ENCODE measurements at regions not wholly inside any gene's neighbourhood (a gene's known extent, or its start where the extent isn't known, plus 50 kb on each side); places are given as distances from the start of the nearest gene placed in this dataset.

GRCh38 chr21:35458405-35458804 lies 409.3 kb upstream of the RUNX1 start:
- Mint-ChIP-seq H3K36me3 (ENCODE audit: insufficient read depth in 1 of 3, low read depth in 3 of 3) (peaks cover 0 to 6% (median 0%) of the 10 kb centered on the region in 3 experiments; a peak in 2 of 7 replicates), H3K4me1 (peaks cover 18 to 21% of the 10 kb centered on the region in 2 experiments), H3K27ac (no peak overlapping the region), H3K4me3 (no peak overlapping the region), H3K9me3 (peaks cover 0 to 3% of the 10 kb centered on the region in 2 experiments; a peak in 2 of 5 replicates), H3K27me3 (ENCODE audit: low read depth) (no peaks in the 10 kb centered on the region)
- no peak overlapping the region for H3K4me2 ChIP-seq (ENCODE audit: insufficient read depth, insufficient read length, low read length)
- no peaks in the 10 kb centered on the region for H3K79me2 ChIP-seq (ENCODE audit: insufficient read depth, low read length)
- no peak overlapping the region for H2BK120ac ChIP-seq (ENCODE audit: low read depth, low read length, poor library complexity, severe bottlenecking)
- no peak for DNase-seq
- no peak overlapping the region for H3K18ac ChIP-seq (ENCODE audit: insufficient read length, low read depth, low read length)
- no peak overlapping the region for H4K8ac ChIP-seq (replicated peaks; ENCODE audit: insufficient read length, low read depth, low read length)
- H2BK12ac ChIP-seq (ENCODE audit: insufficient read length, low read depth, low read length): no peak overlapping the region
- no peaks in the 10 kb centered on the region for H4K20me1 ChIP-seq (ENCODE audit: control insufficient read depth, insufficient read depth, insufficient read length)
- no peak overlapping the region for H2AFZ ChIP-seq (ENCODE audit: low read length)
- H3K79me1 ChIP-seq (ENCODE audit: insufficient read depth, low read depth, low read length, poor library complexity, severe bottlenecking): no peaks in the 10 kb centered on the region
- no peak overlapping the region for H2BK20ac ChIP-seq (ENCODE audit: low read depth, low read length, poor library complexity, severe bottlenecking)
- H3K14ac ChIP-seq (ENCODE audit: insufficient read depth, low read length): no peak overlapping the region
- H3K9ac ChIP-seq (ENCODE audit: extremely low read depth, insufficient read length, low read length): no peak overlapping the region
- TF ChIP-seq CTCF (conservative IDR thresholded peaks at IDR 0.05): no peak
- no peak overlapping the region for H4K5ac ChIP-seq (ENCODE audit: insufficient read length, low read depth, low read length)
- H3K27ac ChIP-seq (ENCODE audit: insufficient read length, low read depth, low read length): no peak overlapping the region
- no peaks in the 10 kb centered on the region for H3K9me3 ChIP-seq (ENCODE audit: control insufficient read depth, low read depth, low read length)
- H2AK5ac ChIP-seq (ENCODE audit: insufficient read length, low read length): no peak overlapping the region
- H2BK15ac ChIP-seq (ENCODE audit: low read depth, low read length): no peak overlapping the region
- no peak overlapping the region for H3K4ac ChIP-seq (ENCODE audit: low read depth, low read length)
- no peak overlapping the region for H3K56ac ChIP-seq (ENCODE audit: insufficient read length, low read depth, low read length)
- H3K23ac ChIP-seq (ENCODE audit: insufficient read length, low read depth, low read length): no peak overlapping the region
- no peak overlapping the region for H3T11ph ChIP-seq (ENCODE audit: low read length)
- H3K27me3 ChIP-seq (ENCODE audit: insufficient read depth, low read length): no peaks in the 10 kb centered on the region
- no peaks in the 10 kb centered on the region for H3K23me2 ChIP-seq (ENCODE audit: insufficient read length, low read depth, low read length, poor library complexity, severe bottlenecking)
- H2BK5ac ChIP-seq (ENCODE audit: insufficient read length, low read length): no peak overlapping the region
- H3K4me1 ChIP-seq (ENCODE audit: insufficient read depth, low read length): no peaks in the 10 kb centered on the region; the same call in 1 of the 2 replicates
- no peak overlapping the region for H4K91ac ChIP-seq (ENCODE audit: insufficient read length, low read depth, low read length)
- WGBS (ENCODE audit: extremely low coverage, insufficient read length, low lambda C conversion rate): no CpG with 5 or more reads among the region's 5 CpGs

All from H9 (cell line).